Mucosa of descending colon (tissue), 3 donors: ENCODE measurements at regions not wholly inside any gene's neighbourhood (a gene's known extent, or its start where the extent isn't known, plus 50 kb on each side); places are given as distances from the start of the nearest gene placed in this dataset.

Source experiments
- ATAC-seq: fragments of 200-7000 bp; cut with Tn5 transposase; one replicate; pipeline ENCODE4 v1.9.1; 2020; ENCODE audit warnings: mild to moderate bottlenecking, moderate library complexity
- DNase-seq, 3 donors: peaks; one replicate each; pipeline ENCODE4 v3.0.0-alpha.2; 2020
- H3K36me3 ChIP-seq: fragments of 200-600 bp; one replicate; pipeline ENCODE4 v1.8.0; 2021; ENCODE audit warnings: low read depth, mild to moderate bottlenecking
- H3K4me1 ChIP-seq: fragments of 200-600 bp; one replicate; pipeline ENCODE4 v1.8.0; 2021; ENCODE audit warnings: low read depth, mild to moderate bottlenecking
- H3K4me3 ChIP-seq: fragments of 200-600 bp; one replicate; pipeline ENCODE4 v1.8.0; 2021; ENCODE audit warnings: mild to moderate bottlenecking
- H3K9me3 ChIP-seq: fragments of 200-600 bp; one replicate; pipeline ENCODE4 v1.8.0; 2021; ENCODE audit warnings: mild to moderate bottlenecking
- CTCF ChIP-seq: fragments of 200-600 bp; IDR thresholded peaks from one replicate; pipeline ENCODE4 v1.8.0; 2022; ENCODE audit warnings: antibody characterized with exemption, mild to moderate bottlenecking
- intact Hi-C, 2 donors: fragments of 100-400 bp; cut with DNase I in 1 of 2; cut with micrococcal nuclease in 1 of 2; formaldehyde crosslinking; loops; one replicate each; pipeline versions ENCODE4 v1.11.0 to v1.11.1; 2022; cut with DNase I, micrococcal nuclease
- donor health status: DM: no; HTN: no; CAD: no; lungs with moderate emphysema.
- donor health status: DM: no; HTN: no; CAD: no.
- donor health status: DM: no; HTN: yes; CAD: no.

- Histone ChIP-seq H3K4me1 (no peaks in the 10 kb centered on the region), H3K4me3 (no peak overlapping the region), H3K36me3 (no peaks in the 10 kb centered on the region), H3K9me3 (no peaks in the 10 kb centered on the region)
- DNase-seq = no peak
- ATAC-seq = no peak
- intact Hi-C loops = no loop called here
- no peak for TF ChIP-seq CTCF
Observed at GRCh38 chr2:120518819-120519218, 172.9 kb downstream of the INHBB start.

GRCh38 chr2:120519469-120519868 lies 173.5 kb downstream of the INHBB start:
- intact Hi-C loops = no loop called here
- H3K36me3 ChIP-seq = no peaks in the 10 kb centered on the region
- no peak for ATAC-seq
- no peak for TF ChIP-seq CTCF
- no peak overlapping the region for H3K4me3 ChIP-seq
- no peak for DNase-seq
- no peaks in the 10 kb centered on the region for H3K4me1 ChIP-seq
- no peaks in the 10 kb centered on the region for H3K9me3 ChIP-seq

- intact Hi-C loops = no loop called here
- ATAC-seq = no peak
- no peak for TF ChIP-seq CTCF
Observed at GRCh38 chr2:120520454-120520853, 174.5 kb downstream of the INHBB start.

GRCh38 chr2:120520929-120521912 lies 175.3 kb downstream of the INHBB start:
- H3K9me3 ChIP-seq = no peaks in the 10 kb centered on the region
- ATAC-seq (peak; percentile 68), DNase-seq (peak; percentile 4 to 64 (median 50))
- no peaks in the 10 kb centered on the region for H3K4me1 ChIP-seq
- intact Hi-C loops = no loop called here
- peak; percentile 69 for TF ChIP-seq CTCF
- no peaks in the 10 kb centered on the region for H3K36me3 ChIP-seq
- H3K4me3 ChIP-seq = no peak overlapping the region

More at GRCh38 chr2:120520454-120520853, 174.5 kb downstream of the INHBB start:
- Histone ChIP-seq H3K9me3 (no peaks in the 10 kb centered on the region), H3K36me3 (no peaks in the 10 kb centered on the region), H3K4me3 (no peak overlapping the region), H3K4me1 (no peaks in the 10 kb centered on the region)
- DNase-seq = no peak

GRCh38 chr2:120522151-120522751 lies 176.3 kb downstream of the INHBB start:
- Histone ChIP-seq H3K9me3 (no peaks in the 10 kb centered on the region), H3K4me3 (no peak overlapping the region), H3K36me3 (no peaks in the 10 kb centered on the region), H3K4me1 (no peaks in the 10 kb centered on the region)
- TF ChIP-seq CTCF = no peak
- intact Hi-C loops = no loop called here
- ATAC-seq (no peak), DNase-seq (no peak)
